IMR-90 (cell line): ENCODE measurements at regions not wholly inside any gene's neighbourhood (a gene's known extent, or its start where the extent isn't known, plus 50 kb on each side); places are given as distances from the start of the nearest gene placed in this dataset.

Experiments
- ATAC-seq: fragments of 200-7000 bp; cut with Tn5 transposase; 2 replicates; pipeline ENCODE4 v1.9.1; 2020; ENCODE audit warnings: low read depth, mild to moderate bottlenecking, moderate library complexity
- BruUV-seq: library from RNA; stranded (reverse); fragments of 400-500 nt; replicated peaks from 2 replicates; lab custom pipeline; 2021; lab: Mats Ljungman, UMichigan
- CTCF ChIA-PET: fragments of 300-600 bp; formaldehyde crosslinking; extraction: SDS; loops from one replicate; lab custom pipeline; 2021; ENCODE audit warnings: antibody characterized with exemption; lab: Yijun Ruan, JAX
- POLR2A ChIA-PET: fragments of 300-600 bp; sonication (Branson Sonifier 250); formaldehyde crosslinking; loops from one replicate; lab custom pipeline; 2022; ENCODE audit warnings: antibody characterized with exemption; ENCODE audit not compliant: unreplicated experiment; lab: Charles Lee
- DNase-seq: peaks from one replicate; pipeline ENCODE4 v3.0.0; 2013
- H2AFZ ChIP-seq: replicated peaks from 2 replicates; pipeline ENCODE3; 2013; ENCODE audit warnings: low read length, mild to moderate bottlenecking; ENCODE audit not compliant: poor library complexity
- H2AK5ac ChIP-seq: 2 replicates; pipeline ENCODE4 v1.6.1; 2013; ENCODE audit warnings: low read depth, low read length, inconsistent platforms
- H2AK9ac ChIP-seq: replicated peaks from 2 replicates; pipeline ENCODE3; 2013; ENCODE audit warnings: mild to moderate bottlenecking, low read depth, low read length, moderate library complexity; ENCODE audit not compliant: poor library complexity
- H2BK120ac ChIP-seq: 2 replicates; pipeline ENCODE4 v1.6.1; 2013; ENCODE audit warnings: low read depth, low read length, inconsistent platforms
- H2BK15ac ChIP-seq: 3 replicates; pipeline ENCODE4 v1.6.1; 2013; ENCODE audit warnings: low read depth, low read length, inconsistent platforms
- H2BK20ac ChIP-seq: 2 replicates; pipeline ENCODE4 v1.6.1; 2013; ENCODE audit warnings: low read depth, mild to moderate bottlenecking, inconsistent platforms, low read length, moderate library complexity
- H2BK5ac ChIP-seq: 2 replicates; pipeline ENCODE4 v1.6.1; 2013; ENCODE audit warnings: mild to moderate bottlenecking, low read depth, low read length, inconsistent platforms; ENCODE audit not compliant: poor library complexity, severe bottlenecking
- H3K14ac ChIP-seq: replicated peaks from 2 replicates; pipeline ENCODE4 v1.6.1; 2013; ENCODE audit warnings: low read depth, low read length, inconsistent platforms
- H3K18ac ChIP-seq: 2 replicates; pipeline ENCODE4 v1.6.1; 2013; ENCODE audit warnings: low read depth, low read length, control low read depth
- H3K23ac ChIP-seq: 2 replicates; pipeline ENCODE4 v1.6.1; 2013; ENCODE audit warnings: low read depth, low read length, inconsistent platforms
- H3K27ac ChIP-seq: 2 replicates; pipeline ENCODE4 v1.5.1; 2013; ENCODE audit warnings: mild to moderate bottlenecking, control low read depth, low read length; ENCODE audit not compliant: insufficient read depth
- H3K27me3 ChIP-seq: 2 replicates; pipeline ENCODE4 v1.6.1; 2013; ENCODE audit warnings: low read length; ENCODE audit not compliant: control insufficient read depth, insufficient read depth
- H3K36me3 ChIP-seq: 2 replicates; pipeline ENCODE4 v1.6.1; 2013; ENCODE audit warnings: low read length, mixed read lengths; ENCODE audit not compliant: control insufficient read depth, insufficient read depth
- H3K4ac ChIP-seq: 2 replicates; pipeline ENCODE4 v1.6.1; 2013; ENCODE audit warnings: low read depth, low read length, inconsistent platforms
- H3K4me1 ChIP-seq: 2 replicates; pipeline ENCODE4 v1.6.1; 2013; ENCODE audit warnings: low read length, mixed read lengths; ENCODE audit not compliant: control insufficient read depth, insufficient read depth
- H3K4me2 ChIP-seq: 2 replicates; pipeline ENCODE4 v1.6.1; 2013; ENCODE audit warnings: low read depth, mild to moderate bottlenecking, control low read depth, low read length, moderate library complexity
- H3K4me3 ChIP-seq: 2 replicates; pipeline ENCODE4 v1.5.1; 2013; ENCODE audit warnings: low read depth, mild to moderate bottlenecking, control low read depth, low read length, moderate library complexity; ENCODE audit not compliant: insufficient read depth
- H3K56ac ChIP-seq: 2 replicates; pipeline ENCODE4 v1.6.1; 2013; ENCODE audit warnings: low read length, inconsistent platforms; ENCODE audit not compliant: insufficient read depth; ENCODE audit errors: extremely low read depth
- H3K79me1 ChIP-seq, 2 experiments: 2 replicates each; pipeline ENCODE4 v1.6.1; 2013; ENCODE audit warnings: low read length in 2 of 2, inconsistent platforms in 1 of 2, low read depth in 1 of 2
- H3K9ac ChIP-seq: 2 replicates; pipeline ENCODE4 v1.6.1; 2013; ENCODE audit warnings: low read depth, low read length, control low read depth
- H3K9me1 ChIP-seq: 2 replicates; pipeline ENCODE4 v1.6.1; 2013; ENCODE audit warnings: low read length, inconsistent platforms; ENCODE audit not compliant: insufficient read depth
- H3K9me3 ChIP-seq: 2 replicates; pipeline ENCODE4 v1.6.1; 2013; ENCODE audit warnings: low read length; ENCODE audit not compliant: control insufficient read depth, insufficient read depth
- H4K20me1 ChIP-seq: 2 replicates; pipeline ENCODE4 v1.6.1; 2013; ENCODE audit warnings: low read length, inconsistent platforms; ENCODE audit not compliant: insufficient read depth
- H4K5ac ChIP-seq: 2 replicates; pipeline ENCODE4 v1.6.1; 2013; ENCODE audit warnings: mild to moderate bottlenecking, low read depth, low read length, control low read depth
- H4K8ac ChIP-seq, 2 experiments: 2 replicates each; pipeline ENCODE4 v1.6.1; 2013; ENCODE audit warnings: low read depth in 2 of 2, low read length in 2 of 2, control low read depth in 1 of 2, inconsistent platforms in 1 of 2
- H4K91ac ChIP-seq: 2 replicates; pipeline ENCODE4 v1.6.1; 2013; ENCODE audit warnings: low read depth, low read length, inconsistent platforms; ENCODE audit not compliant: insufficient read depth
- BHLHE40 ChIP-seq: fragments of 150-350 bp; IDR thresholded peaks from 2 replicates; pipeline ENCODE4 v1.6.1; 2016; ENCODE audit warnings: mild to moderate bottlenecking, low read depth, low read length
- CEBPB ChIP-seq: IDR thresholded peaks from 2 replicates; pipeline ENCODE4 v1.6.1; 2012; ENCODE audit warnings: low read depth, low read length, improper control_type of control experiment
- CHD1 ChIP-seq: IDR thresholded peaks from 2 replicates; pipeline ENCODE4 v1.6.1; 2012; ENCODE audit warnings: low read depth, low read length, improper control_type of control experiment
- FOS ChIP-seq: fragments of 150-350 bp; IDR thresholded peaks from 2 replicates; pipeline ENCODE4 v1.6.1; 2016; ENCODE audit warnings: low read depth, low read length
- MAFK ChIP-seq: IDR thresholded peaks from 2 replicates; pipeline ENCODE4 v1.6.1; 2012; ENCODE audit warnings: low read depth, low read length, improper control_type of control experiment
- MAZ ChIP-seq: IDR thresholded peaks from 2 replicates; pipeline ENCODE4 v1.6.1; 2012; ENCODE audit warnings: low read depth, mild to moderate bottlenecking, low read length, improper control_type of control experiment, moderate library complexity, borderline replicate concordance
- MXI1 ChIP-seq: IDR thresholded peaks from 2 replicates; pipeline ENCODE4 v1.6.1; 2012; ENCODE audit warnings: low read depth, mild to moderate bottlenecking, low read length, moderate library complexity, borderline replicate concordance
- RAD21 ChIP-seq: IDR thresholded peaks from 2 replicates; pipeline ENCODE4 v1.6.1; 2012; ENCODE audit warnings: low read length, improper control_type of control experiment
- RCOR1 ChIP-seq: IDR thresholded peaks from 2 replicates; pipeline ENCODE4 v1.6.1; 2012; ENCODE audit warnings: mild to moderate bottlenecking, low read length, improper control_type of control experiment; ENCODE audit not compliant: insufficient replicate concordance
- WGBS, 2 experiments: methylation state at CpG; one replicate each; pipeline versions ENCODE4 v1.1.5 to v1.1.7; 2013; ENCODE audit warnings: missing lambda C conversion rate in 2 of 2; ENCODE audit not compliant: insufficient read length in 1 of 2; ENCODE audit errors: extremely low coverage in 2 of 2; 5-methylcytosine and 5-hydroxymethylcytosine counted together
- dilution Hi-C: fragments of 300-500 bp; cut with HindIII; formaldehyde crosslinking; loops from one replicate; pipeline ENCODE4 v1.14.3; 2018; ENCODE audit warnings: low sequenced_read_pairs; ENCODE audit not compliant: unreplicated experiment
- in situ Hi-C: fragments of 300-500 bp; cut with MboI; formaldehyde crosslinking; loops from 3 replicates; pipeline ENCODE4 v1.14.3; 2019; ENCODE audit warnings: low sequenced_read_pairs, inconsistent platforms, mixed read lengths
- intact Hi-C: fragments of 100-400 bp; cut with micrococcal nuclease; formaldehyde crosslinking; loops from 2 replicates; pipeline ENCODE4 v1.10.0; 2022
- TF ChIP-seq, protein P1 (sequence below): fragments of 150-350 bp; IDR thresholded peaks from 2 replicates; pipeline ENCODE4 v1.6.1; 2017; ENCODE audit warnings: mild to moderate bottlenecking, antibody characterized with exemption, low read length, low read depth

DNA sequence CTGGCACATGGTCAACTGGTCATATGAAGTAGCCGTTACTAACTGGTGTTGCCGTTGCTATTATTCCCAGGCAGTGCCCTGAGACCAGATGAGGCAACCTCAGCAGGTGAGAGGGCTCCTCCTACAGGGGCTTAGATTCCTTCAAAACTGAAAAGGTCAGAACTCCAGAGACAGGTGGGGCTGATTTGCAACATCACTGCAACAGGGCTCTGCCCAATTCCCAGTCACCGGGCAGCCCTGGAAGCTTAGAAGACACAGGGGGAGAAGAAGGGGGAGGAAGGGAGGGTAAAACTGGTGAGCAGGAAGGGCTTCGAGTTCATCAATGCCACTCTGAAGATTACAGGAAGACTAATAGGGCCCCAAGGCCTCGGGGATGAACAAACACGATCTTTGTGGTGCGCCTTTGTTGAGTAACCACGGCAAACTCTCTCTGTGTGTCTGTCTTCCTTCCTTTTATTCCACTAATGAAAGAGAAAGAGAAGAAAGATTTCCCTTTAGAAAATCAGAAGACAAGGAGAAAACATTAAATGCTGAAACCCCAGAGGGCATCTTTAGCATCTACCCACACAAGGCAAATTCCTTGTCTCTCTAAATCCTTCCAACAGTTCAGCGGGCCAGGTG is 749.1 kb upstream of the TBX3 start:
- H3K4me2 ChIP-seq: no peak overlapping the region
- H3K14ac ChIP-seq: no peak overlapping the region
- no TSS peak for BruUV-seq
- no peaks in the 10 kb centered on the region for H3K79me1 ChIP-seq
- H3K4me1 ChIP-seq: no peaks in the 10 kb centered on the region
- no peak overlapping the region for H4K8ac ChIP-seq
- WGBS, 2 experiments: no CpG with 5 or more reads among the region's 9 CpGs
- intact Hi-C loops: no loop called here
- no peak for ATAC-seq
- no peak overlapping the region for H2BK15ac ChIP-seq
- H3K9ac ChIP-seq: no peak overlapping the region
- H2AK9ac ChIP-seq: no peak overlapping the region
- no peak overlapping the region for H2BK5ac ChIP-seq
- H3K27ac ChIP-seq: no peak overlapping the region
- no peak overlapping the region for H3K4ac ChIP-seq
- no peak overlapping the region for H2AK5ac ChIP-seq
- H3K36me3 ChIP-seq: no peaks in the 10 kb centered on the region
- H2BK120ac ChIP-seq: no peak overlapping the region
- no peak overlapping the region for H2AFZ ChIP-seq
- in situ Hi-C loops: no loop called here
- no peak overlapping the region for H3K23ac ChIP-seq
- H3K9me3 ChIP-seq: no peaks in the 10 kb centered on the region
- no peaks in the 10 kb centered on the region for H4K20me1 ChIP-seq
- H3K27me3 ChIP-seq: no peaks in the 10 kb centered on the region
- H3K9me1 ChIP-seq: no peaks in the 10 kb centered on the region
- POLR2A ChIA-PET: no interaction called here
- dilution Hi-C loops: no loop called here
- TF ChIP-seq BHLHE40 (no peak), FOS (no peak), RCOR1 (no peak), RAD21 (no peak), CEBPB (no peak), CHD1 (no peak), MAZ (no peak), MAFK (no peak), MXI1 (no peak)
- TF ChIP-seq, protein P1, sequence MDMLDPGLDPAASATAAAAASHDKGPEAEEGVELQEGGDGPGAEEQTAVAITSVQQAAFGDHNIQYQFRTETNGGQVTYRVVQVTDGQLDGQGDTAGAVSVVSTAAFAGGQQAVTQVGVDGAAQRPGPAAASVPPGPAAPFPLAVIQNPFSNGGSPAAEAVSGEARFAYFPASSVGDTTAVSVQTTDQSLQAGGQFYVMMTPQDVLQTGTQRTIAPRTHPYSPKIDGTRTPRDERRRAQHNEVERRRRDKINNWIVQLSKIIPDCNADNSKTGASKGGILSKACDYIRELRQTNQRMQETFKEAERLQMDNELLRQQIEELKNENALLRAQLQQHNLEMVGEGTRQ: no peak
- CTCF ChIA-PET: interaction anchor here (0.6 kb wide), 1 partner anchor 47 kb away, joined by 3 read pairs; no protein-coding TSS in a partner anchor
- no peak overlapping the region for H3K4me3 ChIP-seq
- no peak overlapping the region for H2BK20ac ChIP-seq
- H4K5ac ChIP-seq: no peak overlapping the region
- H3K56ac ChIP-seq: no peak overlapping the region
- no peak overlapping the region for H4K91ac ChIP-seq
- no peak for DNase-seq
- no peak overlapping the region for H3K18ac ChIP-seq
